ENCODE measurements at regions not wholly inside any gene's neighbourhood (a gene's known extent, or its start where the extent isn't known, plus 50 kb on each side); places are given as distances from the start of the nearest gene placed in this dataset.
"Not testable (repeated sequence)": the region's sequence is repeated elsewhere in the genome, so short reads cannot be mapped to it uniquely, and the experiment has no call there.

DNA sequence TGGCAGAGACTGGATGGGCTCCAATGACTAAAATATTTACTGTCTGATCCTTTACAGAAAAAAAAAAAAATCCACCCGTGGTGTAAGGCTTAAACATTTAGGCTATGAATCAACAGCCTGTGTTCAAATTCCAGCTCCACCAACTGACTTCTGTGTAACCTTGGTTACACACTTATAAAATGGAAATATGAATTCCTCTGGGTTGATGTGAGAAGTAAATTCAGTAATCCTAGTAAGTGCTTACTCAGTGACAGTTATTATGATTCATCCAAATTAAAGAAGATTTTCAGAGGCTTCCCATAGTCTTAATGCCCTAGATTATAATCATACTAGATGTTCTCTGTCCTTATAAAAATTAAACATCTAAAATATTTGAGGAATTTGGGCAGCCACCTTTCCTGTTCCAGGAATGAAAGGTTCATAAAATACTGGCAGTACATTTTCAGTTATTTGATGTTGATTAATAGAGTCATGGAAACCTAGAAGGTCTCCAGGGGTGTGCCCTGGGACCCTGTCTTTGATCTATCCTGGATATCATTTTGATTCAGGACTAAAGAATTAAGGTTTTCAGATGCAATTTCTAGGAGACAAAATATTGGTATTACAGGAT lies 180.3 kb upstream of the ZNF217 start:
- no peak for DNase-seq (ENCODE audit: low read depth)

GRCh38 chr20:53773066-53773791 lies 179.6 kb upstream of the ZNF217 start:
- DNase-seq (ENCODE audit: low read depth): not testable (repeated sequence)

- DNase-seq (ENCODE audit: low read depth): no peak
These were observed 175.4 kb upstream of the ZNF217 start for GRCh38 chr20:53769041-53769440.

- DNase-seq (ENCODE audit: low read depth): no peak
These were observed 174.7 kb upstream of the ZNF217 start for GRCh38 chr20:53768329-53768728.

DNA sequence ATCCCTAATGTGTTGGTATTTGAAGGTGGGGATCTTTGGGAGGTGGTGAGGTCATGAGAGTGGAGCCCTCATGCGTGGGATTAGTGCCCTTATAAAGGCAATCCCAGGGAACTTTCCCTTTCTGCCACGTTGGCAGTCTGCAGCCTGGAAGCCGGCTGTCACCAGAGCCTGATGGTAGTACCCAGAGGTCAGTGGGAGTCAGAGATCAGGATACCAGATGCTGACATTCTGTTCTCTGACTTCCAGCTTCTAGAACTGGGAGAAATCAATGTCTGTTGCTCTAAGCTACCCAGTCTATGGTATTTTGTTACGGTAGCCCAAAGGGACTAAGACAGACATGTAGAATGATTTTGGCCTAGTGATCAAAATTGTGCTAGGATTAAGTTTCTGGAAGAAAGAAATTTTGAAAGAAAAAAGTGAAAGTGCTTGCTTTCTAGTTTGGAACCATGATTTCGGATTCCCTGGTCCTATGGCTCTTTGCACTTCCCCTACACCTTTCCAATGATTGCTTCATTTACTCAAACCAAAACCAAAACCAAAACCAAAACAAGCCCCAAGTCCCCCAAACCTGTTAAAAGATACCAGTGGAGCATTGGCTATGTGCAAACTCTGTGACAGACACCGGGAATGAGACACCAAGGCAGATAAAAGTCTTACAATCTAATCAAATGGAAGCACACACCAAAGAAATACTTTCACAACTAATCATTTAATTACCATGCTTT lies 173.7 kb upstream of the ZNF217 start:
- no peak for DNase-seq (ENCODE audit: low read depth)

DNA sequence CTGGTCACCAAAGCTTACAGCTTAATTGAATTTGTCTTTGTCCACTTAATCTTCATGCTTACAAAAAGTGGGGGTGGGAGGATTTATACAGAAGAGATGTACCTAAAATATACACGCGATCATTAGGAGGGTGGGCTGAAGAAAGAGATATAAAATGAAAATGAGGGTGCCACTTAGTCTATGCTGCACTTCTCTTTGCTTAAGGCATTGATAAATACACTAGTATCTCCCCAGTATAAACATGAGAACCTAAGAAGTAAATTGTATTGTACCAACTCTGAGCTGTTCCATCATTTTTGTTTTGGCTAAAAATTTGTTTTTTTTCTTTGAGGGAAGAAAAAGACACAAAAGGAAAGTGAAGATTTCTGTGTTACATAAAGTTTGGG lies 170.8 kb upstream of the ZNF217 start:
- no peak for DNase-seq (ENCODE audit: low read depth)

GRCh38 chr20:53763707-53764414 lies 170.2 kb upstream of the ZNF217 start:
- no peak for DNase-seq (ENCODE audit: low read depth)

GRCh38 chr20:53762423-53762798 lies 168.8 kb upstream of the ZNF217 start:
- not testable (repeated sequence) for DNase-seq (ENCODE audit: low read depth)

DNA sequence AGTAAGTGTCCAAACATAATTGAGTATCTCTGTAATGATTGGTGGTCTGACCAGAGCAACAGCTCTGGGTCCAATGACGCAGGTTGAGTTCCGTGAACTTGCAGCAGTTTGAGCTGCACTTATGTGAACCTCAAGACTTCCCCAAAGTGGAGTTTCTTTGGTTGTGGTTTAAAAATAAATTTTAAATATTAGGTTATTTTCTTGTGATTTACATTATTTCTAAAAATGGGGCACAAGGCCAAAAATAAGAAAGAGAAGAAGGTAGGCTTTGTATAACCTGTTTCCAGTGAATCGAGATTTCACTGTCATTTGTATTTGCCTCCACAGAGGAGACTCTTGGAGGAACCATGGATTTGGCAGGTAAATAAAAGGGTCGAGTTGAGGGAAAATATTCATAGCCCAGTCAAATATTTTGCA lies 166.4 kb upstream of the ZNF217 start:
- no peak for DNase-seq (ENCODE audit: low read depth)

- DNase-seq (ENCODE audit: low read depth): no peak
These were observed 163.9 kb upstream of the ZNF217 start for GRCh38 chr20:53757472-53757913.

- DNase-seq (ENCODE audit: low read depth): no peak
These were observed 162.3 kb upstream of the ZNF217 start for GRCh38 chr20:53755733-53756531.

DNA sequence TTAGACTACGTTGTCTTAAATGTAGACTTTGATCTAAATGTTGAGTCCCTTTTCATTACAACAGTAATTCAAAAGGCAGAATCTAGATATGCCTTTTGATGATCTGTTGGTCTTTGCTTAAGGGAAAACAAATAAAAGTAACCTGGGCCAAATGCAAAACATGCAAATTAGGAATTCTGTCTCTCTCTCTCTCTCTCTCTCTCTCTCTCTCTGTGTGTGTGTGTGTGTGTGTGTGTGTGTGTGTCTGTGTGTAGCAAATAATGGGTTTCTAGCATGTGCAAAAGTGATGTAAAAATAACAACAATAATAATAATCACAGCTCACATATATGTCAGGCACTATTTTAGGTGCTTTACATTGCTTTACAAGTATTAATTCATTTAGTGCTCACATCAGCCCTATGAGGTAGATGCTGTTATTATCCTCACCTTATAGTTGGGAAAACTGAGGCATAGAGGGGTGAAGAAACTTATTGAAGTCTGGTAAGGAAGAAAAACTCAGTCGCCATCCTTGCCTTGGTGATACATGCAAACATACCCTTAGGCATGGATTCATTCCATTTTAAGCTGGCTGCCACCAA lies 160.3 kb upstream of the ZNF217 start:
- DNase-seq (ENCODE audit: low read depth): no peak

GRCh38 chr20:53752971-53753879 lies 159.6 kb upstream of the ZNF217 start:
- no peak for DNase-seq (ENCODE audit: low read depth)

GRCh38 chr20:53752583-53752970 lies 158.9 kb upstream of the ZNF217 start:
- DNase-seq (ENCODE audit: low read depth): no peak

- no peak for DNase-seq (ENCODE audit: low read depth)
These were observed 158.1 kb upstream of the ZNF217 start for GRCh38 chr20:53751620-53752318.

GRCh38 chr20:53750827-53751619 lies 157.4 kb upstream of the ZNF217 start:
- DNase-seq (ENCODE audit: low read depth): no peak

- DNase-seq (ENCODE audit: low read depth): no peak
These were observed 155.9 kb upstream of the ZNF217 start for GRCh38 chr20:53749499-53749898.

- DNase-seq (ENCODE audit: low read depth): no peak
These were observed 155.3 kb upstream of the ZNF217 start for GRCh38 chr20:53748821-53749421.
